KMS-11 (cell line): ENCODE measurements at regions not wholly inside any gene's neighbourhood (a gene's known extent, or its start where the extent isn't known, plus 50 kb on each side); places are given as distances from the start of the nearest gene placed in this dataset.

Experiments used
- H2AFZ ChIP-seq: fragments of 200-600 bp; sonication (generic); 2 replicates; pipeline ENCODE4 v1.6.1; 2016; ENCODE audit warnings: antibody characterized with exemption, mixed run types, low read depth
- H3K27ac ChIP-seq: fragments of 200-600 bp; sonication (generic); 2 replicates; pipeline ENCODE4 v1.6.1; 2016; ENCODE audit warnings: mild to moderate bottlenecking, mixed run types
- H3K27me3 ChIP-seq: fragments of 200-600 bp; sonication (generic); 2 replicates; pipeline ENCODE4 v1.6.1; 2017; ENCODE audit warnings: mild to moderate bottlenecking, low read depth, mixed run types, moderate library complexity; ENCODE audit not compliant: insufficient read depth
- H3K36me3 ChIP-seq: fragments of 200-600 bp; sonication (generic); 2 replicates; pipeline ENCODE4 v1.6.1; 2017; ENCODE audit warnings: mild to moderate bottlenecking, mixed run types; ENCODE audit not compliant: insufficient read depth
- H3K4me1 ChIP-seq: fragments of 200-600 bp; sonication (generic); 2 replicates; pipeline ENCODE4 v1.6.1; 2016; ENCODE audit warnings: mild to moderate bottlenecking, low read depth, mixed run types; ENCODE audit not compliant: poor library complexity, severe bottlenecking
- H3K4me2 ChIP-seq: fragments of 200-600 bp; sonication (generic); 2 replicates; pipeline ENCODE4 v1.7.0; 2016; ENCODE audit warnings: mild to moderate bottlenecking, mixed run types
- H3K4me3 ChIP-seq: fragments of 200-600 bp; sonication (generic); IDR thresholded peaks from 2 replicates; pipeline ENCODE4 v1.6.1; 2017; ENCODE audit warnings: low read depth, low read length, mixed read lengths; ENCODE audit not compliant: insufficient read depth
- H3K79me2 ChIP-seq: fragments of 200-600 bp; sonication (generic); 2 replicates; pipeline ENCODE4 v1.6.1; 2016; ENCODE audit warnings: low read depth, mixed run types; ENCODE audit not compliant: insufficient read depth
- H3K9ac ChIP-seq: fragments of 200-600 bp; sonication (generic); 2 replicates; pipeline ENCODE4 v1.6.1; 2016; ENCODE audit warnings: mild to moderate bottlenecking, mixed run types
- H4K20me1 ChIP-seq: fragments of 200-600 bp; sonication (generic); 2 replicates; pipeline ENCODE4 v1.6.1; 2016; ENCODE audit warnings: mild to moderate bottlenecking, mixed run types; ENCODE audit not compliant: insufficient read depth
- CTCF ChIP-seq: fragments of 200-600 bp; sonication (generic); conservative IDR thresholded peaks from 2 replicates; pipeline ENCODE4 v1.6.1; 2017; ENCODE audit warnings: low read depth, mild to moderate bottlenecking, antibody characterized with exemption, low read length, moderate library complexity, mixed read lengths

DNA sequence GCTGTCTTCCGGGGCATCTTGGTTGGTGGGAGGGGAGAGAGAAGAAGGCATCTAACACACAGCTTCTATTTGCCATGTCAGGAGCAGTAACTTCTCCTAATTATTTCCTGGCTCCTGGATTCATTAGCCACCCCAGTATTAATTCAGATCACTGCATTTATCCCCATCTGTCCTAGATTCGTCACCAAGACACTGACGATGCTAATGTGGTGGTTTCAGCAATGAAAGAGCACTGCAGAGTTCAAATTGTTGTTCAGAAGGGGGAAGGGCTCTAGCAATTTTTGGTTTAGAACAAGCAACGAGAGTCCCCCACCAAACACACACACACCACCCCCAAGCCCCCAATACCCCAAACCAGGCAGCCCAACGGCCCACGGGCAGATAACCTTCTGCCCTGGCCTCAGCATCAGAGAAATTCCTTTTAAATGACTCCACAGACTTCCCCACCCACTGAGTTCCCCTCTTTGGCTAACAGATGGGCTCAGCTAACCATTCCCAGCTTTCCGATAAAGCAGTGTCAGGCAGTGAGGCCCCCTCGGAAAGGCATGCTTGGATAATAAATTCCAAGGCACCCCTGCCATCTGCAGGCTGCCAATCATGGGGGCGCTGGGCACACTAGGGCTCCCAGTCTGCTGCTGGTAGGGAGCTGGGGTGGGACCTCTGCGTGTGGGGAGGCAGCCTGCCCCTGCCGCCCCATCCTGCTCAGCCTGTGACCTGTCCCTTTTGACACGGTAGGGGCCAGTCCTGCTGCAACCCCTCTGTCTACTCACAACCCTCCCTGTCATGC lies 453.5 kb downstream of the MIAT start:
- no peaks in the 10 kb centered on the region for H3K79me2 ChIP-seq
- no peak overlapping the region for H2AFZ ChIP-seq
- TF ChIP-seq CTCF: no peak
- no peak overlapping the region for H3K4me2 ChIP-seq
- H3K9ac ChIP-seq: no peak overlapping the region
- H3K36me3 ChIP-seq: no peaks in the 10 kb centered on the region
- H4K20me1 ChIP-seq: no peaks in the 10 kb centered on the region
- H3K4me3 ChIP-seq: no peak overlapping the region
- no peaks in the 10 kb centered on the region for H3K4me1 ChIP-seq
- no peaks in the 10 kb centered on the region for H3K27me3 ChIP-seq
- no peak overlapping the region for H3K27ac ChIP-seq

DNA sequence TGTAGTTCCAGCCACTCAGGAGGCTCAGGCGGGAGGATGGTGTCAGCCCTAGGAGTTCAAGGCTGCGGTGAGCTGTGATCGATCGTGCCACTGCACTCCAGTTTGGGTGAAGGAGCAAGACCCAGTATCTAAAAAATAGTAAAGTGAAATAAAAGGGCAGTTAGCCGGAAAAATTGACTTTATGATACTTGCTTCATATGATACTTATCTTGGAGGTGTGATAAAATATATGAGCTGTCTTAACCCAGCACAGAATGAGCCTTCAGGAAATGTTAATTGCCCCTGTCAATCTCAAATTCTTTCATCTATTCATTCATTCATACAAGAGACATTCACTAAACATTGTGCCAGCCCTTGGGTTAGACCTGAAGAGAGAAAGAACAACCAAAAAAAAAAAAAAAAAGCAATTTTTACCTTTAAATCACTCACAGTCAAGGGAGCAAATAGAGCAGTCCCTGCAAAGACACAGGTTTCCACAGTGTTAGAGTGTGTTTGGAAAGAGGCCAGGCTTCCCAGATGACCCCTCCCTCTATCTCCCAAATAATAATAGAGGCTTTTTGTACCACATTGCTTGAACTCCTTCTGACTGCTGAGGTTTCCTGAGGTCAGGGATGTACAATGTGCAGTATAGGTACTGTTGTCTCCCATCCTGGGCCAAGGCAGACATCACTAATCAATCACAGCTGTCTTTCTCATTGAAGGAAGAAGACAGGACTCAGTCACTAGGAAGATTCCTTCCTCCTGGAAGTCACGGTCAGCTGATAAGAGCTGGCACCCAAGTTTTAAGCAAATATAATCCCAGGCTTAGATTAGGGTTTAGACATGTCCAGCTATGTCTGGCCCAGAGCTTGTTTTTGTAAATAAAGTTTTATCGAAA lies 454.6 kb downstream of the MIAT start:
- H3K27ac ChIP-seq: no peak overlapping the region

DNA sequence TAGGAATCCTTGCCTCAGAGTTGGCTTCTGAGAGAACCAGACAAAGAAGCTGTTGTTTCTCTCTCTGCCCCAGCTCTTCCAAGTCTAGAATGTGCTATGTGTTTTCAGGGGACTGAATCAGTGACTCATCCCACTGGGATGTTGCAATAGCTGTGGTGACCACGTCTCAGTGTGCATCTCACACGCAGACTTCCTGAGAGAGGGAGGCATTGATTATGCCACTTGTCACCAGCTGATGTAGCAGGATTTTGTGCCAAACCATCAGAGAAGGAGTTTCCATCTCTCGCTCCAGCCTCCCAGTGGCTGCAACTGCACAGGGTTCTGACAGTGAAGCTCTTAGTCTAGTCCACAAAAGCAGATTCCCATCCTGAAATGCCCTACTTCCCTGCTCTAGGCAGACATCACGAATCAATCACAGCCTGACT lies 455.8 kb downstream of the MIAT start:
- Histone ChIP-seq H3K36me3 (no peaks in the 10 kb centered on the region), H3K4me2 (no peak overlapping the region), H3K4me3 (no peak overlapping the region), H3K4me1 (no peaks in the 10 kb centered on the region), H3K27me3 (no peaks in the 10 kb centered on the region; the same call in 1 of the 2 replicates), H3K79me2 (no peaks in the 10 kb centered on the region), H4K20me1 (no peaks in the 10 kb centered on the region), H3K27ac (no peak overlapping the region), H3K9ac (no peak overlapping the region), H2AFZ (no peak overlapping the region)
- TF ChIP-seq CTCF: no peak

More for the DNA sequence above, 454.6 kb downstream of the MIAT start:
- H2AFZ ChIP-seq: no peak overlapping the region
- no peaks in the 10 kb centered on the region for H4K20me1 ChIP-seq
- no peaks in the 10 kb centered on the region for H3K27me3 ChIP-seq
- H3K4me3 ChIP-seq: no peak overlapping the region
- H3K4me2 ChIP-seq: no peak overlapping the region
- no peaks in the 10 kb centered on the region for H3K4me1 ChIP-seq
- TF ChIP-seq CTCF: no peak
- H3K36me3 ChIP-seq: no peaks in the 10 kb centered on the region
- no peaks in the 10 kb centered on the region for H3K79me2 ChIP-seq
- H3K9ac ChIP-seq: no peak overlapping the region

DNA sequence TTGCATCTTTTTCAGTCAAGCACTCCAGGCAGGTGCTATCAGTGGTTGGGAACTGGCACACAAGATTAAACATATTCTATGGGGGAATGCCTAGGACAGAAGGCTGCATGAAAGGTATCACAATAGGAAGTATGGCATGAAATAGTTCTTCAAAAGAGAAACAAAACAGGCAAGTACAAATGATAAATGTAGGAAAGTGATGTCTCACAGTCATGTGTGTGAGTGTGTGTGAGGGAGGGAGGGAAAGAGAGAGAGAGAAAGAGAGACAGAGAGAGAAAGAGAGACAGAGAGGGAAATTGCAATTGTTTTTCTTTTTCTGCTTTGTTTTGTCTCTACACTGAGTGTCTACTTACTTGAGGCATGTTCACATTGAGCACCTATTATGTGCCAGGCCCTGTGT lies 456.3 kb downstream of the MIAT start:
- Histone ChIP-seq H2AFZ (no peak overlapping the region), H3K36me3 (no peaks in the 10 kb centered on the region), H4K20me1 (no peaks in the 10 kb centered on the region), H3K9ac (no peak overlapping the region), H3K4me3 (no peak overlapping the region), H3K4me1 (no peaks in the 10 kb centered on the region), H3K79me2 (no peaks in the 10 kb centered on the region), H3K27ac (no peak overlapping the region), H3K4me2 (no peak overlapping the region), H3K27me3 (no peaks in the 10 kb centered on the region; the same call in 1 of the 2 replicates)
- no peak for TF ChIP-seq CTCF
